Neural cell (in vitro differentiated cells): ENCODE measurements at regions not wholly inside any gene's neighbourhood (a gene's known extent, or its start where the extent isn't known, plus 50 kb on each side); places are given as distances from the start of the nearest gene placed in this dataset.

Experiments
- H2AFZ ChIP-seq: fragments of 200-600, 300-800 bp; sonication (generic), shearing (Covaris generic); 2 replicates; pipeline ENCODE4 v1.6.0; 2014; ENCODE audit warnings: low read depth, mild to moderate bottlenecking, antibody characterized with exemption, low read length, moderate library complexity
- H3F3A ChIP-seq: fragments of 200-600 bp; shearing (Covaris generic); 2 replicates; pipeline ENCODE4 v1.6.1; 2016; ENCODE audit warnings: mild to moderate bottlenecking, moderate library complexity, mixed read lengths, antibody characterized with exemption, low read length; ENCODE audit not compliant: insufficient read depth, poor library complexity, severe bottlenecking
- H3K27ac ChIP-seq: fragments of 200-600, 300-800 bp; sonication (generic), shearing (Covaris generic); 2 replicates; pipeline ENCODE4 v1.5.1; 2014; ENCODE audit warnings: mild to moderate bottlenecking, low read length, moderate library complexity
- H3K27me3 ChIP-seq: fragments of 300-800, 200-600 bp; sonication (generic), shearing (Covaris generic); 2 replicates; pipeline ENCODE4 v1.6.0; 2014; ENCODE audit warnings: mild to moderate bottlenecking, low read depth, low read length, moderate library complexity; ENCODE audit not compliant: insufficient read depth
- H3K36me3 ChIP-seq: fragments of 300-800, 200-600 bp; sonication (generic), shearing (Covaris generic); 2 replicates; pipeline ENCODE4 v1.5.1; 2014; ENCODE audit warnings: mild to moderate bottlenecking, antibody characterized with exemption, low read length, moderate library complexity; ENCODE audit not compliant: insufficient read depth
- H3K4me2 ChIP-seq: fragments of 300-800, 200-600 bp; sonication (generic), shearing (Covaris generic); 2 replicates; pipeline ENCODE4 v1.6.0; 2014; ENCODE audit warnings: mild to moderate bottlenecking, low read length
- H3K4me3 ChIP-seq: fragments of 300-800, 200-600 bp; sonication (generic), shearing (Covaris generic); 2 replicates; pipeline ENCODE4 v1.5.1; 2014; ENCODE audit warnings: mild to moderate bottlenecking, low read length, moderate library complexity
- H3K79me2 ChIP-seq: fragments of 200-600 bp; shearing (Covaris generic); replicated peaks from 2 replicates; pipeline ENCODE4 v1.6.0; 2014; ENCODE audit warnings: mild to moderate bottlenecking, low read length, moderate library complexity; ENCODE audit not compliant: insufficient read depth
- H3K9ac ChIP-seq: fragments of 300-800, 200-600 bp; sonication (generic), shearing (Covaris generic); 2 replicates; pipeline ENCODE4 v1.6.1; 2016; ENCODE audit warnings: mild to moderate bottlenecking, low read length, mixed read lengths
- H3K9me2 ChIP-seq: fragments of 200-600 bp; shearing (Covaris generic); 2 replicates; pipeline ENCODE4 v1.6.1; 2016; ENCODE audit warnings: mild to moderate bottlenecking, low read length, mixed read lengths; ENCODE audit not compliant: insufficient read depth
- H3K9me3 ChIP-seq: fragments of 200-600, 300-800 bp; sonication (generic), shearing (Covaris generic); 2 replicates; pipeline ENCODE4 v1.6.1; 2016; ENCODE audit warnings: mild to moderate bottlenecking, mixed run types, low read length, moderate library complexity, mixed read lengths
- H4K20me1 ChIP-seq: fragments of 200-600 bp; shearing (Covaris generic); 2 replicates; pipeline ENCODE4 v1.6.1; 2016; ENCODE audit warnings: mild to moderate bottlenecking, mixed run types; ENCODE audit not compliant: insufficient read depth
- CTCF ChIP-seq: fragments of 450-650 bp; IDR thresholded peaks from 2 replicates; pipeline ENCODE4 v1.5.1; 2014; ENCODE audit warnings: antibody characterized with exemption, mild to moderate bottlenecking, moderate library complexity; ENCODE audit not compliant: poor library complexity, severe bottlenecking
- EP300 ChIP-seq: fragments of 450-650 bp; conservative IDR thresholded peaks from 2 replicates; pipeline ENCODE4 v1.6.1; 2014; ENCODE audit warnings: antibody characterized with exemption, mild to moderate bottlenecking, moderate library complexity; ENCODE audit not compliant: poor library complexity, severe bottlenecking
- EZH2 ChIP-seq: fragments of 200-600, 300-800 bp; shearing (Covaris generic), sonication (generic); IDR thresholded peaks from 2 replicates; pipeline ENCODE4 v1.6.1; 2014; ENCODE audit warnings: antibody characterized with exemption, low read length, borderline replicate concordance, mild to moderate bottlenecking; ENCODE audit not compliant: insufficient read depth, poor library complexity, severe bottlenecking
- MXI1 ChIP-seq: fragments of 450-650 bp; conservative IDR thresholded peaks from 2 replicates; pipeline ENCODE4 v1.6.1; 2014; ENCODE audit warnings: antibody characterized with exemption, mild to moderate bottlenecking; ENCODE audit not compliant: poor library complexity, severe bottlenecking
- POLR2AphosphoS5 ChIP-seq: IDR thresholded peaks from 2 replicates; pipeline ENCODE4 v1.6.1; 2012
- RAD21 ChIP-seq: fragments of 450-650 bp; conservative IDR thresholded peaks from 2 replicates; pipeline ENCODE4 v1.6.1; 2014; ENCODE audit warnings: antibody characterized with exemption, mild to moderate bottlenecking, moderate library complexity
- REST ChIP-seq: IDR thresholded peaks from 2 replicates; pipeline ENCODE4 v1.6.1; 2012; ENCODE audit warnings: borderline replicate concordance
- SMC3 ChIP-seq: fragments of 450-650 bp; conservative IDR thresholded peaks from 2 replicates; pipeline ENCODE4 v1.6.1; 2014; ENCODE audit warnings: antibody characterized with exemption, mild to moderate bottlenecking, moderate library complexity; ENCODE audit not compliant: poor library complexity
- TAF1 ChIP-seq: IDR thresholded peaks from 2 replicates; pipeline ENCODE4 v1.6.1; 2012; ENCODE audit warnings: low read depth

GRCh38 chr7:81447351-81447952 lies 322.4 kb downstream of the HGF start:
- Histone ChIP-seq H3K4me2 (no peak overlapping the region), H3K79me2 (no peaks in the 10 kb centered on the region), H3K9me3 (no peaks in the 10 kb centered on the region), H3K4me3 (no peak overlapping the region), H3K36me3 (no peaks in the 10 kb centered on the region), H3K9ac (no peak overlapping the region), H2AFZ (no peak overlapping the region), H3K27me3 (no peaks in the 10 kb centered on the region), H3K27ac (no peak overlapping the region), H4K20me1 (no peaks in the 10 kb centered on the region), H3K9me2 (no peaks in the 10 kb centered on the region), H3F3A (no peaks in the 10 kb centered on the region)
- TF ChIP-seq MXI1 (no peak), POLR2AphosphoS5 (no peak), EZH2 (no peak), SMC3 (peak; percentile 76), CTCF (peak; percentile 62), REST (no peak), RAD21 (peak; percentile 74)

- no peaks in the 10 kb centered on the region for H3F3A ChIP-seq
- no peak overlapping the region for H3K4me3 ChIP-seq
- no peak overlapping the region for H3K9ac ChIP-seq
- H3K79me2 ChIP-seq = no peaks in the 10 kb centered on the region
- no peak for TF ChIP-seq POLR2AphosphoS5
- TF ChIP-seq MXI1 = no peak
- no peak for TF ChIP-seq CTCF
- no peak for TF ChIP-seq EP300
- TF ChIP-seq SMC3 = no peak
- no peak for TF ChIP-seq EZH2
- no peak for TF ChIP-seq TAF1
- TF ChIP-seq RAD21 = no peak
- TF ChIP-seq REST = no peak
- H2AFZ ChIP-seq = no peak overlapping the region
- no peak overlapping the region for H3K27ac ChIP-seq
- H3K9me3 ChIP-seq = no peaks in the 10 kb centered on the region
- no peaks in the 10 kb centered on the region for H3K27me3 ChIP-seq
- no peaks in the 10 kb centered on the region for H4K20me1 ChIP-seq
- no peaks in the 10 kb centered on the region for H3K36me3 ChIP-seq
- H3K4me2 ChIP-seq = no peak overlapping the region
- H3K9me2 ChIP-seq = no peaks in the 10 kb centered on the region
Measured at GRCh38 chr7:81446212-81446611, 323.6 kb downstream of the HGF start.
